Lower lobe of right lung (tissue), 2 donors: ENCODE measurements at regions not wholly inside any gene's neighbourhood (a gene's known extent, or its start where the extent isn't known, plus 50 kb on each side); places are given as distances from the start of the nearest gene placed in this dataset.

Source experiments
- ATAC-seq, 2 donors: fragments of 200-7000 bp; cut with Tn5 transposase; one replicate each; pipeline ENCODE4 v1.9.1; 2020 to 2022; ENCODE audit warnings: mild to moderate bottlenecking in 2 of 2, moderate library complexity in 2 of 2
- DNase-seq: peaks from one replicate; pipeline ENCODE4 v3.0.0-alpha.2; 2020
- H3K27ac ChIP-seq: fragments of 200-600 bp; one replicate; pipeline ENCODE4 v1.8.0; 2022
- H3K27me3 ChIP-seq: fragments of 200-600 bp; one replicate; pipeline ENCODE4 v1.8.0; 2022; ENCODE audit warnings: low read depth
- H3K36me3 ChIP-seq: fragments of 200-600 bp; one replicate; pipeline ENCODE4 v1.8.0; 2022; ENCODE audit warnings: mild to moderate bottlenecking
- H3K4me1 ChIP-seq: fragments of 200-600 bp; one replicate; pipeline ENCODE4 v1.8.0; 2022
- H3K4me3 ChIP-seq: fragments of 200-600 bp; one replicate; pipeline ENCODE4 v1.8.0; 2022; ENCODE audit warnings: mild to moderate bottlenecking
- H3K9me3 ChIP-seq: fragments of 200-600 bp; one replicate; pipeline ENCODE4 v1.8.0; 2022
- CTCF ChIP-seq: fragments of 200-600 bp; IDR thresholded peaks from one replicate; pipeline ENCODE4 v1.8.0; 2022; ENCODE audit warnings: antibody characterized with exemption, mild to moderate bottlenecking
- intact Hi-C: fragments of 100-400 bp; cut with DNase I; formaldehyde crosslinking; loops from one replicate; pipeline ENCODE4 v1.11.0; 2022
- donor health status: DM: no; HTN: yes; CAD: no; lungs with severe emphysema.

DNA sequence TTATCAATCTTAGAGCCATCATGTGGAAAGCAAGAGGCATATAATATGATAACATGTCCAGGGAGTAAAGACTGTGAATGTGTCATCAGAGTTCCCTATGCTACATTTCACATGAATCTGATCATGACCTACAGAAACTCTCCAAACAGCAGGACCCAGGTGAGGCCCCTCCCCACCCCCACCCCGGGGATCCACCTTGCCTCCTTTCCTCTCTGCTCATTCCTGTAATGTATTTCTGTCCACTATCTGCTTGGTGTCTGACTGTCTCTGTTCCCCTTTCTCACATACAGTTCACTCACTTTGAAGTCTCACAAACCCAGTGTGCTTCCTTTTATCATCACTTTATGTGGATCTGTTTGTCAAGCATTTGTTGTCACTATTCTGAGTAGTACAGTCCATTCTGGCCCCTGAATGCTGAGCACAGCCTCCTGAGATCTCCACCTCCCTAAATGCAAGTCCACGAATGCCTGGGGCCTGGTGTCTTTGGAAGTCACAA lies 76.4 kb upstream of the SMARCA2 start:
- ATAC-seq: no peak
- Histone ChIP-seq H3K27ac (no peak overlapping the region), H3K27me3 (no peaks in the 10 kb centered on the region), H3K36me3 (no peaks in the 10 kb centered on the region), H3K4me3 (no peak overlapping the region), H3K9me3 (no peaks in the 10 kb centered on the region), H3K4me1 (no peaks in the 10 kb centered on the region)
- TF ChIP-seq CTCF: no peak
- DNase-seq: no peak
- intact Hi-C loops: no loop called here

DNA sequence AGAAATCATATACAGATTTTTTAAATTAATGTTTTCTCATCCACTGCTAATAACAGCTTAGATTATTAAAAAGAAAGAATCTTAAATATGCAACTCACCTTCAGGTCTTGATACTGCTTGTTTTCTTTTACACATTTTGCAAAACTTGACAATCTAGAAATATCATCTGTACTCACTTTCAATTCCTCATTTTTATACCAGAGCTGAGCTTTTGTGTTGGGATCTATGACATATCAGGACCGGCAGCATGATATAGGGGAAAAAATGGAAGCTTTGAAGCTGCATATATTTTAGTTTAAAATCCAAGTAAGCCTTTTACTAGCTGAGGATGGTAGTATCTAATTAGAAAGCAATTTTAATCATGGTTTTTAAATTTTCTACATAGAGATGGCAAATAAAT lies 75.7 kb upstream of the SMARCA2 start:
- no peak overlapping the region for H3K4me3 ChIP-seq
- intact Hi-C loops: no loop called here
- H3K9me3 ChIP-seq: no peaks in the 10 kb centered on the region
- DNase-seq: no peak
- no peak for ATAC-seq
- TF ChIP-seq CTCF: no peak
- no peaks in the 10 kb centered on the region for H3K36me3 ChIP-seq
- H3K4me1 ChIP-seq: no peaks in the 10 kb centered on the region
- no peak overlapping the region for H3K27ac ChIP-seq
- no peaks in the 10 kb centered on the region for H3K27me3 ChIP-seq

- no peaks in the 10 kb centered on the region for H3K27me3 ChIP-seq
- peak; percentile 30 for DNase-seq
- H3K4me1 ChIP-seq: no peaks in the 10 kb centered on the region
- H3K9me3 ChIP-seq: no peaks in the 10 kb centered on the region
- peak; percentile 63 for TF ChIP-seq CTCF
- no peak overlapping the region for H3K4me3 ChIP-seq
- intact Hi-C loops: no loop called here
- peak; percentile 56 to 57 for ATAC-seq
- no peaks in the 10 kb centered on the region for H3K36me3 ChIP-seq
- H3K27ac ChIP-seq: no peak overlapping the region
Measured at GRCh38 chr9:1939926-1940368, 75.2 kb upstream of the SMARCA2 start.

- DNase-seq (no peak), ATAC-seq (no peak)
- Histone ChIP-seq H3K4me3 (no peak overlapping the region), H3K9me3 (no peaks in the 10 kb centered on the region), H3K36me3 (no peaks in the 10 kb centered on the region), H3K27ac (no peak overlapping the region), H3K27me3 (no peaks in the 10 kb centered on the region), H3K4me1 (no peaks in the 10 kb centered on the region)
- intact Hi-C loops: no loop called here
- TF ChIP-seq CTCF: peak; percentile 26
Measured at GRCh38 chr9:1941989-1942388, 73.2 kb upstream of the SMARCA2 start.

DNA sequence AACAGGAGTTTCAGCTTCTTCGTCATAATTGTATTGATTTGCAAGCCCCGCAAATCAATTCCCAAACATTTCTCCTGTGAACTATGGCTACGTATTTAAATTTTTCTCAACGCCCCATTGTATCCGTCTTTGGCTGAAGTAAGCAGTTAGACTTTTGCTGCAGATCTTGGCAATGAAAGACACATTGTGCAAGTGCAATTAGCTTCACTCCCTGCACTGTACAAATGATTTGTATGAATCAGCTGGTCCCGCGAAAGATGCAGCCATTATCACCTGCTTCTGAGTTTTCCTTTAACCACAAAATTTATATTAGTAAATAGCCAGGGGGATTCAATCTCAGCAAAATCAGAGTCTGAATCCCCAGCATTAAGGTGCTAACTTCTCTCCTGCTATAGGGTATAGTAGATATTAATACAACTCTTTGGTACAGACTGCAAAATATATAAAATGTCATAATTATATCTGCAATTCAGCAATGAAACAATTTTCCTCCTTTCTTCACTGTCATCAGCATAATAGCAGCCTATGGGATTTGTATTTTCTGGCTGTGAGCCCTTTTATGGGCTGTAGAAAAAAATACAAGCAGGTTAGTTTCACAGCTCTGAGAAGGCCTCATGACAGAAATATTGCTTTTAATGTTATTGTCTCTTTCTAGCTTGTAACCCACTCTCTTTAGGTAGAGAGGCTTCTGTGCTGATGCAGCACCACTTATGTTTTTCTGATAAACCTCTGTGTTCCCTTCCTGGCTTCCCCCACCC lies 68.4 kb upstream of the SMARCA2 start:
- intact Hi-C loops: no loop called here
- Histone ChIP-seq H3K4me3 (no peak overlapping the region), H3K27me3 (no peaks in the 10 kb centered on the region), H3K4me1 (no peaks in the 10 kb centered on the region), H3K27ac (no peak overlapping the region), H3K36me3 (no peaks in the 10 kb centered on the region), H3K9me3 (no peaks in the 10 kb centered on the region)
- DNase-seq (no peak), ATAC-seq (no peak)
- no peak for TF ChIP-seq CTCF
